ENCODE measurements at regions not wholly inside any gene's neighbourhood (a gene's known extent, or its start where the extent isn't known, plus 50 kb on each side); places are given as distances from the start of the nearest gene placed in this dataset.

GRCh38 chr9:69986970-69987369, 56.7 kb upstream of the MAMDC2 start:
- TF ChIP-seq CTCF (IDR thresholded peaks at IDR 0.05), result no peak
- no peaks in the 10 kb centered on the region for H3K27me3 Mint-ChIP-seq (ENCODE audit: unreplicated experiment)
- H3K36me3 Mint-ChIP-seq (ENCODE audit: unreplicated experiment), result peaks cover 2% of the 10 kb centered on the region
- no peaks in the 10 kb centered on the region for H3K9me3 Mint-ChIP-seq (ENCODE audit: unreplicated experiment)
- DNase-seq (ENCODE audit: extremely low spot score, unreplicated experiment), result no peak
- no peak overlapping the region for H3K4me3 Mint-ChIP-seq (ENCODE audit: unreplicated experiment)
- H3K27ac Mint-ChIP-seq (ENCODE audit: unreplicated experiment), result no peak overlapping the region
- peaks cover 3% of the 10 kb centered on the region for H3K4me1 Mint-ChIP-seq (ENCODE audit: unreplicated experiment)

- Mint-ChIP-seq H3K4me3 (ENCODE audit: unreplicated experiment) (no peak overlapping the region), H3K27ac (ENCODE audit: unreplicated experiment) (no peak overlapping the region)
These were observed 56.2 kb upstream of the MAMDC2 start for GRCh38 chr9:69987457-69987856.

GRCh38 chr9:69993110-69993509, 50.5 kb upstream of the MAMDC2 start:
- no peak overlapping the region for H3K27ac Mint-ChIP-seq (ENCODE audit: unreplicated experiment)
- peaks cover 2% of the 10 kb centered on the region for H3K36me3 Mint-ChIP-seq (ENCODE audit: unreplicated experiment)
- no peaks in the 10 kb centered on the region for H3K27me3 Mint-ChIP-seq (ENCODE audit: unreplicated experiment)
- no peak for TF ChIP-seq CTCF (IDR thresholded peaks at IDR 0.05)
- H3K4me3 Mint-ChIP-seq (ENCODE audit: unreplicated experiment), result no peak overlapping the region
- no peak for DNase-seq (ENCODE audit: extremely low spot score, unreplicated experiment)
- no peaks in the 10 kb centered on the region for H3K9me3 Mint-ChIP-seq (ENCODE audit: unreplicated experiment)
- H3K4me1 Mint-ChIP-seq (ENCODE audit: unreplicated experiment), result peaks cover 23% of the 10 kb centered on the region

More at GRCh38 chr9:69987457-69987856, 56.2 kb upstream of the MAMDC2 start:
- H3K27me3 Mint-ChIP-seq (ENCODE audit: unreplicated experiment), result no peaks in the 10 kb centered on the region
- peaks cover 2% of the 10 kb centered on the region for H3K36me3 Mint-ChIP-seq (ENCODE audit: unreplicated experiment)
- no peak for DNase-seq (ENCODE audit: extremely low spot score, unreplicated experiment)
- H3K9me3 Mint-ChIP-seq (ENCODE audit: unreplicated experiment), result no peaks in the 10 kb centered on the region
- no peaks in the 10 kb centered on the region for H3K4me1 Mint-ChIP-seq (ENCODE audit: unreplicated experiment)
- no peak for TF ChIP-seq CTCF (IDR thresholded peaks at IDR 0.05)
